Renal cortex interstitium (tissue), 11 donors: ENCODE measurements at regions not wholly inside any gene's neighbourhood (a gene's known extent, or its start where the extent isn't known, plus 50 kb on each side); places are given as distances from the start of the nearest gene placed in this dataset.

Experiments used
- DNase-seq, 11 donors: peaks; one replicate each; pipeline ENCODE4 v3.0.0-alpha.2; 2013; ENCODE audit warnings: low read depth in 9 of 11, low spot score in 4 of 11; ENCODE audit errors: extremely low read depth in 1 of 11

GRCh38 chr21:18191139-18191538, 53.5 kb upstream of the CHODL start:
- DNase-seq: no peak

- DNase-seq: no peak
Observed at GRCh38 chr21:18178509-18178908, 66.1 kb upstream of the CHODL start.

- DNase-seq: no peak
Observed at GRCh38 chr21:18174370-18174769, 70.3 kb upstream of the CHODL start.

GRCh38 chr21:18170829-18171228, 73.8 kb upstream of the CHODL start:
- no peak for DNase-seq

- DNase-seq: no peak
Observed at GRCh38 chr21:18170221-18170620, 74.4 kb upstream of the CHODL start.

GRCh38 chr21:18168108-18168507, 76.5 kb upstream of the CHODL start:
- DNase-seq: no peak

- DNase-seq: no peak
Observed at GRCh38 chr21:18164933-18165332, 79.7 kb upstream of the CHODL start.

GRCh38 chr21:18164483-18164882, 80.2 kb upstream of the CHODL start:
- no peak for DNase-seq

- DNase-seq: no peak
Observed at GRCh38 chr21:18163956-18164355, 80.7 kb upstream of the CHODL start.

GRCh38 chr21:18161841-18162240, 82.8 kb upstream of the CHODL start:
- DNase-seq: no peak

GRCh38 chr21:18157406-18157805, 87.2 kb upstream of the CHODL start:
- DNase-seq: no peak

GRCh38 chr21:18155508-18156193, 89.0 kb upstream of the CHODL start:
- DNase-seq: no peak

- no peak for DNase-seq
Observed at GRCh38 chr21:18153063-18153462, 91.6 kb upstream of the CHODL start.

- DNase-seq: no peak
Observed at GRCh38 chr21:18152371-18152770, 92.3 kb upstream of the CHODL start.

- DNase-seq: no peak
Observed at GRCh38 chr21:18151046-18151445, 93.6 kb upstream of the CHODL start.

- DNase-seq: no peak
Observed at GRCh38 chr21:18148401-18148800, 96.2 kb upstream of the CHODL start.

- DNase-seq: peak in 8 of 11 donors; percentile 4 to 31 (median 15)
Observed at GRCh38 chr21:18147678-18148077, 97.0 kb upstream of the CHODL start.

- DNase-seq: no peak
Observed at GRCh38 chr21:18146820-18147219, 97.8 kb upstream of the CHODL start.

GRCh38 chr21:18144339-18144738, 100.3 kb upstream of the CHODL start:
- DNase-seq: no peak

- no peak for DNase-seq
Observed at GRCh38 chr21:18142655-18143054, 102.0 kb upstream of the CHODL start.

- no peak for DNase-seq
Observed at GRCh38 chr21:18138507-18138906, 106.1 kb upstream of the CHODL start.

GRCh38 chr21:18129526-18129925, 115.1 kb upstream of the CHODL start:
- DNase-seq: no peak
